GM12878 (cell line): ENCODE measurements at regions not wholly inside any gene's neighbourhood (a gene's known extent, or its start where the extent isn't known, plus 50 kb on each side); places are given as distances from the start of the nearest gene placed in this dataset.

Experiments used
- ATAC-seq: fragments of 200-7000 bp; cut with Tn5 transposase; 3 replicates; pipeline ENCODE4 v1.9.1; 2020; ENCODE audit warnings: mild to moderate bottlenecking, moderate library complexity
- BruUV-seq: library from RNA; stranded (reverse); fragments of 400-500 nt; replicated peaks from 2 replicates; lab custom pipeline; 2021; lab: Mats Ljungman, UMichigan
- CTCF ChIA-PET: fragments of 300-600 bp; sonication (Branson Sonifier 250); formaldehyde crosslinking; extraction: SDS; loops from one replicate; lab custom pipeline; 2021; ENCODE audit warnings: inconsistent platforms; lab: Yijun Ruan, JAX
- POLR2A ChIA-PET: fragments of 350-600 bp; formaldehyde crosslinking; extraction: SDS; loops from one replicate; lab custom pipeline; 2021; ENCODE audit warnings: inconsistent platforms; lab: Charles Lee
- RAD21 ChIA-PET: fragments of 300-600 bp; sonication (Branson Sonifier 250); formaldehyde crosslinking; loops from one replicate; lab custom pipeline; 2023; ENCODE audit warnings: antibody characterized with exemption; ENCODE audit not compliant: unreplicated experiment; lab: Charles Lee
- SMC1A ChIA-PET: fragments of 300-600 bp; sonication (Branson Sonifier 250); formaldehyde crosslinking; loops from one replicate; lab custom pipeline; 2023; ENCODE audit not compliant: unreplicated experiment, uncharacterized antibody; lab: Charles Lee
- DNase-seq: peaks from one replicate; pipeline ENCODE4 v3.0.0-alpha.2; 2011; ENCODE audit warnings: low read depth, low spot score
- FAIRE-seq: peaks from 3 replicates; lab custom pipeline; 2011; peaks lifted over from hg19 to GRCh38; lab: Jason Lieb, UNC
- H2AFZ ChIP-seq: 2 replicates; pipeline ENCODE4 v1.6.0; 2011; ENCODE audit warnings: low read depth, low read length, control low read depth; ENCODE audit not compliant: control insufficient read depth
- H3K27ac ChIP-seq: 2 replicates; pipeline ENCODE4 v1.5.1; 2011; ENCODE audit warnings: control low read depth; ENCODE audit not compliant: control insufficient read depth, insufficient read depth
- H3K27me3 ChIP-seq, 2 experiments: replicated peaks in 1 of 2; 2 replicates each; pipeline versions ENCODE4 v1.6.0 to v1.6.1; 2011; ENCODE audit warnings: low read length in 1 of 2; ENCODE audit not compliant: control insufficient read depth in 2 of 2, insufficient read depth in 2 of 2
- H3K36me3 ChIP-seq, 2 experiments: 2 replicates each; pipeline ENCODE4 v1.5.1; 2011; ENCODE audit warnings: low read length in 1 of 2; ENCODE audit not compliant: control insufficient read depth in 2 of 2, insufficient read depth in 2 of 2
- H3K4me1 ChIP-seq: 2 replicates; pipeline ENCODE4 v1.6.1; 2011; ENCODE audit warnings: mild to moderate bottlenecking, low read length, moderate library complexity, mixed read lengths; ENCODE audit not compliant: control insufficient read depth, insufficient read depth
- H3K4me2 ChIP-seq: 2 replicates; pipeline ENCODE4 v1.6.0; 2011; ENCODE audit warnings: control low read depth; ENCODE audit not compliant: control insufficient read depth, insufficient read depth
- H3K4me3 ChIP-seq: fragments of 200-600 bp; sonication (generic); 2 replicates; pipeline ENCODE4 v1.5.1; 2016
- H3K79me2 ChIP-seq: 2 replicates; pipeline ENCODE4 v1.6.0; 2011; ENCODE audit warnings: low read length; ENCODE audit not compliant: control insufficient read depth, insufficient read depth
- H3K9ac ChIP-seq: 2 replicates; pipeline ENCODE4 v1.8.0; 2011; ENCODE audit warnings: low read length, control low read depth, mixed read lengths; ENCODE audit not compliant: control insufficient read depth, insufficient read depth
- H3K9me3 ChIP-seq: replicated peaks from 3 replicates; pipeline ENCODE4 v1.5.1; 2011; ENCODE audit warnings: mild to moderate bottlenecking, low read length; ENCODE audit not compliant: control insufficient read depth, insufficient read depth
- H4K20me1 ChIP-seq: 2 replicates; pipeline ENCODE4 v1.6.0; 2011; ENCODE audit not compliant: control insufficient read depth, insufficient read depth
- BCL11A ChIP-seq: IDR thresholded peaks from 2 replicates; pipeline ENCODE4 v1.6.1; 2011; ENCODE audit warnings: low read depth, low read length
- CBX3 ChIP-seq: fragments of 200-600 bp; sonication (generic); IDR thresholded peaks from 2 replicates; pipeline ENCODE4 v1.6.1; 2016; ENCODE audit warnings: low read depth, borderline replicate concordance
- CHD2 ChIP-seq: IDR thresholded peaks from 2 replicates; pipeline ENCODE4 v1.6.1; 2011; ENCODE audit warnings: low read depth, low read length, improper control_type of control experiment, borderline replicate concordance
- HDAC6 ChIP-seq: fragments of 200-600 bp; sonication (generic); IDR thresholded peaks from one replicate; pipeline ENCODE4 v1.8.0; 2017; ENCODE audit warnings: antibody characterized with exemption; ENCODE audit not compliant: unreplicated experiment
- JUND ChIP-seq: IDR thresholded peaks from 2 replicates; pipeline ENCODE4 v1.6.1; 2012; ENCODE audit warnings: low read depth, mild to moderate bottlenecking, low read length, improper control_type of control experiment, moderate library complexity
- MEF2A ChIP-seq: IDR thresholded peaks from 2 replicates; pipeline ENCODE4 v1.6.1; 2011; ENCODE audit warnings: low read depth, mild to moderate bottlenecking, low read length, moderate library complexity; ENCODE audit not compliant: insufficient read depth
- NR2F1 ChIP-seq: fragments of 450-650 bp; conservative IDR thresholded peaks from 2 replicates; pipeline ENCODE4 v1.6.1; 2017; ENCODE audit warnings: mild to moderate bottlenecking
- WGBS: methylation state at CpG from one replicate; pipeline ENCODE4 v1.1.6; 2016; ENCODE audit warnings: low lambda C conversion rate; ENCODE audit not compliant: insufficient replicate concordance, insufficient coverage; ENCODE audit errors: missing lambda C conversion rate; 5-methylcytosine and 5-hydroxymethylcytosine counted together
- in situ Hi-C: fragments of 300-500 bp; cut with MboI; formaldehyde crosslinking; loops from 9 replicates; pipeline ENCODE4 v1.14.3; 2018; ENCODE audit warnings: mixed read lengths
- intact Hi-C: fragments of 100-400 bp; cut with micrococcal nuclease; formaldehyde crosslinking; loops from one replicate; pipeline ENCODE4 v1.14.2; 2022; ENCODE audit not compliant: unreplicated experiment
- TF ChIP-seq, protein P1 (sequence below): fragments of 450-650 bp; IDR thresholded peaks from 2 replicates; pipeline ENCODE4 v1.6.1; 2017; ENCODE audit warnings: antibody characterized with exemption, mild to moderate bottlenecking, moderate library complexity
- TF ChIP-seq, protein P2 (sequence below): fragments of 450-650 bp; IDR thresholded peaks from 2 replicates; pipeline ENCODE4 v1.6.1; 2016; ENCODE audit warnings: mild to moderate bottlenecking
- TF ChIP-seq, protein P3 (sequence below): IDR thresholded peaks from 2 replicates; pipeline ENCODE4 v1.6.1; 2012; ENCODE audit warnings: mild to moderate bottlenecking, low read depth, low read length

DNA sequence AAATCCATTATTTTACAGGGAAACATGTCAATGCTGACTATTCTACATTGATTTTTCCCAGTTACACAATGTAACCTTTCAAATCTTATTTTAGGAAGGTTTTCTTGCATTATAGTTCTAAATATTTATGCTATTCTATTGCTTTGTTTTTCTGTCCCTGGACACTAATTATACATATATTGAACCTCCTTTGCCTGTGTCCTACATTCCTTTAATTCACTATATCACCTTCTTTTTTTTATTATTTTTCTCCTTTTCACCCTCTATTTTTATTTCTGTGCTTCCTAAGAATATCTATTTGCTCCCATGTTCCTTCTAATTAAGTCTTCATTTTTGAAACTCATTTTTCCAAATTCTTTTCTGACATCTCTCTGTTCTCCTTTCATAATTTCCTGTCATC lies 259.2 kb downstream of the TJP1 start:
- ChIA-PET POLR2A (no interaction called here), RAD21 (no interaction called here), CTCF (no interaction called here), SMC1A (no interaction called here)
- intact Hi-C loops: no loop called here
- Histone ChIP-seq H3K36me3 (no peaks in the 10 kb centered on the region), H3K27ac (no peak overlapping the region), H3K9ac (no peak overlapping the region), H3K27me3 (no peaks in the 10 kb centered on the region), H3K9me3 (no peaks in the 10 kb centered on the region), H3K4me1 (no peaks in the 10 kb centered on the region), H3K4me2 (no peak overlapping the region), H3K79me2 (no peaks in the 10 kb centered on the region), H3K4me3 (no peak overlapping the region), H4K20me1 (no peaks in the 10 kb centered on the region)
- BruUV-seq: no TSS peak
- no peak for ATAC-seq
- DNase-seq: no peak
- FAIRE-seq: no peak
- TF ChIP-seq NR2F1: no peak
- TF ChIP-seq, all 136 proteins: peak for 0
- H2AFZ ChIP-seq: no peak overlapping the region
- in situ Hi-C loops: no loop called here

- DNase-seq (no peak), ATAC-seq (no peak), FAIRE-seq (no peak)
- Histone ChIP-seq H3K4me1 (no peaks in the 10 kb centered on the region), H3K27me3 (no peaks in the 10 kb centered on the region), H3K9me3 (no peaks in the 10 kb centered on the region), H2AFZ (no peak overlapping the region), H3K27ac (no peak overlapping the region), H4K20me1 (no peaks in the 10 kb centered on the region), H3K79me2 (no peaks in the 10 kb centered on the region), H3K36me3 (no peaks in the 10 kb centered on the region), H3K4me2 (no peak overlapping the region), H3K9ac (no peak overlapping the region), H3K4me3 (no peak overlapping the region)
- BruUV-seq: no TSS peak
- RAD21 ChIA-PET: no interaction called here
- WGBS: 25% methylated on average over 2 of the region's 2 CpGs
- POLR2A ChIA-PET: no interaction called here
- in situ Hi-C loops: no loop called here
- CTCF ChIA-PET: no interaction called here
- intact Hi-C loops: no loop called here
- SMC1A ChIA-PET: no interaction called here
- TF ChIP-seq, protein P1, sequence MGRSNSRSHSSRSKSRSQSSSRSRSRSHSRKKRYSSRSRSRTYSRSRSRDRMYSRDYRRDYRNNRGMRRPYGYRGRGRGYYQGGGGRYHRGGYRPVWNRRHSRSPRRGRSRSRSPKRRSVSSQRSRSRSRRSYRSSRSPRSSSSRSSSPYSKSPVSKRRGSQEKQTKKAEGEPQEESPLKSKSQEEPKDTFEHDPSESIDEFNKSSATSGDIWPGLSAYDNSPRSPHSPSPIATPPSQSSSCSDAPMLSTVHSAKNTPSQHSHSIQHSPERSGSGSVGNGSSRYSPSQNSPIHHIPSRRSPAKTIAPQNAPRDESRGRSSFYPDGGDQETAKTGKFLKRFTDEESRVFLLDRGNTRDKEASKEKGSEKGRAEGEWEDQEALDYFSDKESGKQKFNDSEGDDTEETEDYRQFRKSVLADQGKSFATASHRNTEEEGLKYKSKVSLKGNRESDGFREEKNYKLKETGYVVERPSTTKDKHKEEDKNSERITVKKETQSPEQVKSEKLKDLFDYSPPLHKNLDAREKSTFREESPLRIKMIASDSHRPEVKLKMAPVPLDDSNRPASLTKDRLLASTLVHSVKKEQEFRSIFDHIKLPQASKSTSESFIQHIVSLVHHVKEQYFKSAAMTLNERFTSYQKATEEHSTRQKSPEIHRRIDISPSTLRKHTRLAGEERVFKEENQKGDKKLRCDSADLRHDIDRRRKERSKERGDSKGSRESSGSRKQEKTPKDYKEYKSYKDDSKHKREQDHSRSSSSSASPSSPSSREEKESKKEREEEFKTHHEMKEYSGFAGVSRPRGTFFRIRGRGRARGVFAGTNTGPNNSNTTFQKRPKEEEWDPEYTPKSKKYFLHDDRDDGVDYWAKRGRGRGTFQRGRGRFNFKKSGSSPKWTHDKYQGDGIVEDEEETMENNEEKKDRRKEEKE: no peak
- TF ChIP-seq JUND: no peak
- no peak for TF ChIP-seq MEF2A
- no peak for TF ChIP-seq CBX3
- TF ChIP-seq, protein P2, sequence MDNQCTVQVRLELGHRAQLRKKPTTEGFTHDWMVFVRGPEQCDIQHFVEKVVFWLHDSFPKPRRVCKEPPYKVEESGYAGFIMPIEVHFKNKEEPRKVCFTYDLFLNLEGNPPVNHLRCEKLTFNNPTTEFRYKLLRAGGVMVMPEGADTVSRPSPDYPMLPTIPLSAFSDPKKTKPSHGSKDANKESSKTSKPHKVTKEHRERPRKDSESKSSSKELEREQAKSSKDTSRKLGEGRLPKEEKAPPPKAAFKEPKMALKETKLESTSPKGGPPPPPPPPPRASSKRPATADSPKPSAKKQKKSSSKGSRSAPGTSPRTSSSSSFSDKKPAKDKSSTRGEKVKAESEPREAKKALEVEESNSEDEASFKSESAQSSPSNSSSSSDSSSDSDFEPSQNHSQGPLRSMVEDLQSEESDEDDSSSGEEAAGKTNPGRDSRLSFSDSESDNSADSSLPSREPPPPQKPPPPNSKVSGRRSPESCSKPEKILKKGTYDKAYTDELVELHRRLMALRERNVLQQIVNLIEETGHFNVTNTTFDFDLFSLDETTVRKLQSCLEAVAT: no peak
- no peak for TF ChIP-seq BCL11A
- TF ChIP-seq, protein P3, sequence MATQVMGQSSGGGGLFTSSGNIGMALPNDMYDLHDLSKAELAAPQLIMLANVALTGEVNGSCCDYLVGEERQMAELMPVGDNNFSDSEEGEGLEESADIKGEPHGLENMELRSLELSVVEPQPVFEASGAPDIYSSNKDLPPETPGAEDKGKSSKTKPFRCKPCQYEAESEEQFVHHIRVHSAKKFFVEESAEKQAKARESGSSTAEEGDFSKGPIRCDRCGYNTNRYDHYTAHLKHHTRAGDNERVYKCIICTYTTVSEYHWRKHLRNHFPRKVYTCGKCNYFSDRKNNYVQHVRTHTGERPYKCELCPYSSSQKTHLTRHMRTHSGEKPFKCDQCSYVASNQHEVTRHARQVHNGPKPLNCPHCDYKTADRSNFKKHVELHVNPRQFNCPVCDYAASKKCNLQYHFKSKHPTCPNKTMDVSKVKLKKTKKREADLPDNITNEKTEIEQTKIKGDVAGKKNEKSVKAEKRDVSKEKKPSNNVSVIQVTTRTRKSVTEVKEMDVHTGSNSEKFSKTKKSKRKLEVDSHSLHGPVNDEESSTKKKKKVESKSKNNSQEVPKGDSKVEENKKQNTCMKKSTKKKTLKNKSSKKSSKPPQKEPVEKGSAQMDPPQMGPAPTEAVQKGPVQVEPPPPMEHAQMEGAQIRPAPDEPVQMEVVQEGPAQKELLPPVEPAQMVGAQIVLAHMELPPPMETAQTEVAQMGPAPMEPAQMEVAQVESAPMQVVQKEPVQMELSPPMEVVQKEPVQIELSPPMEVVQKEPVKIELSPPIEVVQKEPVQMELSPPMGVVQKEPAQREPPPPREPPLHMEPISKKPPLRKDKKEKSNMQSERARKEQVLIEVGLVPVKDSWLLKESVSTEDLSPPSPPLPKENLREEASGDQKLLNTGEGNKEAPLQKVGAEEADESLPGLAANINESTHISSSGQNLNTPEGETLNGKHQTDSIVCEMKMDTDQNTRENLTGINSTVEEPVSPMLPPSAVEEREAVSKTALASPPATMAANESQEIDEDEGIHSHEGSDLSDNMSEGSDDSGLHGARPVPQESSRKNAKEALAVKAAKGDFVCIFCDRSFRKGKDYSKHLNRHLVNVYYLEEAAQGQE: no peak
- no peak for TF ChIP-seq HDAC6
- TF ChIP-seq CHD2: no peak
Observed at GRCh38 chr15:29560896-29561295, 261.4 kb downstream of the TJP1 start.
